Prostate gland (tissue), 2 donors: ENCODE measurements at regions not wholly inside any gene's neighbourhood (a gene's known extent, or its start where the extent isn't known, plus 50 kb on each side); places are given as distances from the start of the nearest gene placed in this dataset.

Experiments used
- POLR2A ChIP-seq: fragments of 450-650 bp; IDR thresholded peaks from one replicate; pipeline ENCODE4 v1.6.1; 2016; ENCODE audit warnings: antibody characterized with exemption, mild to moderate bottlenecking
- POLR2AphosphoS5 ChIP-seq: sonication (generic); formaldehyde crosslinking; IDR thresholded peaks from one replicate; pipeline ENCODE4 v1.6.1; 2017; ENCODE audit warnings: antibody characterized with exemption
- TF ChIP-seq, protein P1 (sequence below), 4 experiments: fragments of 200-600 bp in 2 of 4; fragments of 450-650 bp in 2 of 4; sonication (generic) in 2 of 4; IDR thresholded peaks; 1 replicate in 3 of 4; 2 replicates in 1 of 4; pipeline ENCODE4 v1.5.1; 2016 to 2019; ENCODE audit warnings: antibody characterized with exemption in 4 of 4, mild to moderate bottlenecking in 2 of 4, moderate library complexity in 2 of 4

DNA sequence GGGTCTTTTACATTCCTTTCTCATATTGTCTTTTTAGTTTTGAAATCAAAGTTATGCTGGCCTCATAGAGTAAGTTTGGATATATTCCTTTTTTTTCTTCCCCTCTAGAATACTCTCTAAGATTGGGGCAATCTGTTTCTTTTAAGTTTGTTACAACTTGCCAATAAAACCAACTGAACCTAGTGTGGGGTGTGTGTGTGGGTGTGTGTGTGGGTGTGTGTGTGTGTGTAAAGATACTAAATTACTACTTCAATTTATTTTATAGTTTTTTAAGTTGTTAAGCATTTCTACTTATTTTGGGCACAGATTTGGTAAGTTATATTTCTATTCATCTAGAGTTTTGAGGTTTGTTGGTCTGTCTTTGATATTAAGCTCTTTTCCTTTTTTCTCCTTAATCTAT lies 198.2 kb upstream of the TMC3 start:
- TF ChIP-seq, protein P1, sequence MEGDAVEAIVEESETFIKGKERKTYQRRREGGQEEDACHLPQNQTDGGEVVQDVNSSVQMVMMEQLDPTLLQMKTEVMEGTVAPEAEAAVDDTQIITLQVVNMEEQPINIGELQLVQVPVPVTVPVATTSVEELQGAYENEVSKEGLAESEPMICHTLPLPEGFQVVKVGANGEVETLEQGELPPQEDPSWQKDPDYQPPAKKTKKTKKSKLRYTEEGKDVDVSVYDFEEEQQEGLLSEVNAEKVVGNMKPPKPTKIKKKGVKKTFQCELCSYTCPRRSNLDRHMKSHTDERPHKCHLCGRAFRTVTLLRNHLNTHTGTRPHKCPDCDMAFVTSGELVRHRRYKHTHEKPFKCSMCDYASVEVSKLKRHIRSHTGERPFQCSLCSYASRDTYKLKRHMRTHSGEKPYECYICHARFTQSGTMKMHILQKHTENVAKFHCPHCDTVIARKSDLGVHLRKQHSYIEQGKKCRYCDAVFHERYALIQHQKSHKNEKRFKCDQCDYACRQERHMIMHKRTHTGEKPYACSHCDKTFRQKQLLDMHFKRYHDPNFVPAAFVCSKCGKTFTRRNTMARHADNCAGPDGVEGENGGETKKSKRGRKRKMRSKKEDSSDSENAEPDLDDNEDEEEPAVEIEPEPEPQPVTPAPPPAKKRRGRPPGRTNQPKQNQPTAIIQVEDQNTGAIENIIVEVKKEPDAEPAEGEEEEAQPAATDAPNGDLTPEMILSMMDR (IDR thresholded peaks at IDR 0.05): no peak
- no peak for TF ChIP-seq POLR2AphosphoS5
- no peak for TF ChIP-seq POLR2A
